A673 (cell line): ENCODE measurements at regions not wholly inside any gene's neighbourhood (a gene's known extent, or its start where the extent isn't known, plus 50 kb on each side); places are given as distances from the start of the nearest gene placed in this dataset.

Experiments
- EZH2 ChIP-seq: fragments of 200-600 bp; sonication (generic); IDR thresholded peaks from 2 replicates; pipeline ENCODE4 v1.6.1; 2017; ENCODE audit warnings: borderline replicate concordance, low read depth, mild to moderate bottlenecking, mixed read lengths, antibody characterized with exemption, low read length; ENCODE audit not compliant: poor library complexity, severe bottlenecking
- TF ChIP-seq, protein P1 (sequence below): fragments of 300-800, 200-600 bp; sonication (generic); conservative IDR thresholded peaks from 2 replicates; pipeline ENCODE4 v1.5.1; 2017; ENCODE audit warnings: low read depth, mild to moderate bottlenecking, antibody characterized with exemption, low read length, moderate library complexity, mixed read lengths

DNA sequence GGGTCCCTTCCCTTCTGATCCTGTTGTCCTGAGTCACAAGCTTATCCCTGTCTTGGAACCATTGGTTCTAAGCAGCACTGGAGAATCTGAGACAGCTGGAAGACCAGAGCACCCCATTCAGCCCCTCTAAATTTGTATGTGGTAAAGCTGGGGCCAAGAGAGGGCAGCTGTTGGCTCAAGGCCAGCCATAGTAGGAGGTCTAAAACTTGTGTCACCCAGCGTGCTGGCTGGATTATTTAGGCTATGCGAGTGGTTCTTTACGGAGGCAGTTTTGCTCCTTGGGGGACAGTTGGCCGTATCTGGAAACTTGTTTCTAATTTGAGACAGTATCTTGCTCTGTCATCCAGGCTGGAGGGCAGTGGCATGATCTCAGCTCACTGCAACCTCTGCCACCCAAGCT, 69.6 kb upstream of the GSE1 start:
- TF ChIP-seq, protein P1, sequence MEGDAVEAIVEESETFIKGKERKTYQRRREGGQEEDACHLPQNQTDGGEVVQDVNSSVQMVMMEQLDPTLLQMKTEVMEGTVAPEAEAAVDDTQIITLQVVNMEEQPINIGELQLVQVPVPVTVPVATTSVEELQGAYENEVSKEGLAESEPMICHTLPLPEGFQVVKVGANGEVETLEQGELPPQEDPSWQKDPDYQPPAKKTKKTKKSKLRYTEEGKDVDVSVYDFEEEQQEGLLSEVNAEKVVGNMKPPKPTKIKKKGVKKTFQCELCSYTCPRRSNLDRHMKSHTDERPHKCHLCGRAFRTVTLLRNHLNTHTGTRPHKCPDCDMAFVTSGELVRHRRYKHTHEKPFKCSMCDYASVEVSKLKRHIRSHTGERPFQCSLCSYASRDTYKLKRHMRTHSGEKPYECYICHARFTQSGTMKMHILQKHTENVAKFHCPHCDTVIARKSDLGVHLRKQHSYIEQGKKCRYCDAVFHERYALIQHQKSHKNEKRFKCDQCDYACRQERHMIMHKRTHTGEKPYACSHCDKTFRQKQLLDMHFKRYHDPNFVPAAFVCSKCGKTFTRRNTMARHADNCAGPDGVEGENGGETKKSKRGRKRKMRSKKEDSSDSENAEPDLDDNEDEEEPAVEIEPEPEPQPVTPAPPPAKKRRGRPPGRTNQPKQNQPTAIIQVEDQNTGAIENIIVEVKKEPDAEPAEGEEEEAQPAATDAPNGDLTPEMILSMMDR = no peak
- no peak for TF ChIP-seq EZH2
